Activated CD8-positive, alpha-beta memory T cell treated with anti-CD3 and anti-CD28 coated beads for 4 hours (primary cell): ENCODE measurements at regions not wholly inside any gene's neighbourhood (a gene's known extent, or its start where the extent isn't known, plus 50 kb on each side); places are given as distances from the start of the nearest gene placed in this dataset.
"Not testable (repeated sequence)": the region's sequence is repeated elsewhere in the genome, so short reads cannot be mapped to it uniquely, and the experiment has no call there.

Experiments used
- DNase-seq, 2 donors: peaks; one replicate each; pipeline ENCODE4 v3.0.0-alpha.2; 2020; ENCODE audit warnings: low read depth in 2 of 2

- no peak for DNase-seq
Measured at GRCh38 chr1:65020774-65021173, 54.4 kb upstream of the JAK1 start.

DNA sequence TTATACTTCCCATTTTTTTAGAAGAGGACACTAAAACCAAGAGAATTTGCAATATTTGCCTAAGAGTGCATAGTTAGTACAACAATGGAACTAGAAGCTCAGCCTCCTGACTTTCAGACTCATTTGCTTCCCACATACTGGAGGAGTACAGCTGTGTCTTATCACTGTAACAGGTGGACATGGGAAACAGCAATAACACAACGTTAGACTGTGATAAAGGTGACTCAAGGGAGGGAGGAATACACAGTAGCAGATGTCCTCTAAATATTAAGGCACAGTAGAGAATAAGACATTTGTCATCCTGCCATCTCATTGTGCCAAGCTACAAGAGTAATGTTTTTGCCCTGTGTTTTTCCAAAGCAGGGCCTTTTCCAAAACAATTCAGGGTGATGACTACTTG is 55.4 kb upstream of the JAK1 start:
- DNase-seq = no peak

DNA sequence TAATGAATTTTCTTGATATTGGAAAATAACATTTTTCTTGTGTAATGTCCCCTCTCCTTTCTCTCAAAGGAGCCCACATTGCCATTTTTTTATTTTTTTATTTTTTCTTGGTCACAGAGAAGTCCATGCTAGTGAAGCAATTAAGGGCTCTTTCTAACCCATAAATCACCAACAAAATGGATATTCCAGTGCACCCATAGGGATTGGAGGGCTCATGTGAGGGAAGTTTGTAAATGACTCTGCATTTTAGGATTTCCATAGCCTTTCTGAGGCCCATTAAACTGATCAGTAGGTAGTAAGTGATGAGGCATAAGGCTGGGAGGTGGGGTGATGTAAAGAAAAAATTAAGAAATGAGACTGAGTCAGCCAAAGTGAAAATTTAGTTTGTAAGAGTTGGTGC is 55.9 kb upstream of the JAK1 start:
- DNase-seq = no peak

GRCh38 chr1:65025794-65026193 is 59.4 kb upstream of the JAK1 start:
- DNase-seq = no peak

DNA sequence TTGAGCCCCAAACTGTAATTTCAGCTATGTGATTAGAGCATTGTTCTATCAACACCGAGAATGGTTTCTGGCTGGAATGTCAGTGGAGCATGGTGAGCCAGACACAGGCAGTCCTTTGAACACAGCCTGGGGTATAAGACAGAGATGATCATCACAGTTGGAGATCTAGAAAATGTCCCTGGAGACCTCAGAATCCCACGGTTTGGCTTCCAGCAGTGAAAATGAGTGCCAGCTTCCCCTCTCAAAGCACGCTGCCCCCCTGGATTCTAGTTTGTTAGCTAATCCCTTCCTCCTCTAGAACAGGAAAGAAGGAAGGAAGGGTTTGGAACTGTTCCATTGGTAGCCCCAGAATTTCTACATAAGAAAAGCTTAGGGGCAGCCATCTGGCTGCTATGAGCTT is 59.9 kb upstream of the JAK1 start:
- no peak for DNase-seq

DNA sequence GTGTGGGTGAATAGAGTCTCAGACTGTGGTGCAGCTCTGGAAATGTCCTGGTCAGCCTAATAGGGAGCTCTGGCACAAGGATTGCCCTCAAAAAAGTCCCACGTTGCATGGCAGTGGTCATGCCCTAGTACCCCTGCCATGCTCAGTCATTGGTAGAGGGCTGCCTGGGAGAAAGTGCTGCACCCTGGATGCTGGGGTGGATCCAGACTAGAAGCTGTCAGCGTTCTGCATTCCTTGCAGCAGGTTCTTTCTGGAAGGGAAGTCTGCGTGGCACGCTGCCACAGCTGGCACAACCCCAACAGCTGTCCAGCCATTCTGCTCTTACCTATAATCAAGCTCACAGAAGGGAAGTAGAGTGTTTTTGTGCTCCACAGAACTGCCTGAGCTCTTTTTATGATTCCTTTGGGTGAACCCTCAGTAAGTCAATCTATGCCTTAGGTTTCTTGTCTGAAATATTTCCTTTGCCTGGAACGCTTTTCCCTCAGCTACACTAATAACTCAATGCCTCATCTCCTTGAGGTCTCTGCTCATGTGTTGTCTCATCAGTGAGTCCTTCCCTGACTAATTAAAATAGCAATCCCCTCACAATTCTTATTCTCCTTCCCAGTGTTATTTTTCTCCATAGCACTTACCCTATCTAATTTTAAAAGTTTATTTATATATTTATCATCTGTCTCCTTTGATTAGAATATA is 61.5 kb upstream of the JAK1 start:
- no peak for DNase-seq

GRCh38 chr1:65029434-65029833 is 63.1 kb upstream of the JAK1 start:
- DNase-seq = not testable (repeated sequence)

- DNase-seq = not testable (repeated sequence)
Measured at GRCh38 chr1:65034879-65035278, 68.5 kb upstream of the JAK1 start.

DNA sequence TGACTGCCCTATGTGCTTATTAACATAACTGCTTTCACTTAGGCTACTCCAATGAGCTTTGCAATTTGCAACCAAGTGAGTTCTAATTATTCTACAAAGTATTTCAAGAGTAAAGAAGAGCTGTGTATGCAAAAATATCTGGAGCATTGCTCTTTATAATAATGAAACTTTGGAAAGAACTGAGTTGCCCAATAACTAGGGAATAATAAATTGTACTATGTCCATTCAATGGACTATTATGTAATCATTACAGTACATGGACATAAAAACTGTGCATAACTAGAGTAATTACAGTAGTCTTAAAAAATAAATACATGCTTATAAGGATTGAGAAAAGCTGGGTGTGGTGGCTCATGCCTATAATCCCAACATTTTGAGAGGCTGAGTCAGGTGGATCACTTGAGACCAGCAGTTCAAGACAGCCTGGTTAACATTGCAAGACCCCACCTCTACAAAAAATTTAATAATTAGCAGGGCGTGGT is 70.3 kb upstream of the JAK1 start:
- DNase-seq = no peak

DNA sequence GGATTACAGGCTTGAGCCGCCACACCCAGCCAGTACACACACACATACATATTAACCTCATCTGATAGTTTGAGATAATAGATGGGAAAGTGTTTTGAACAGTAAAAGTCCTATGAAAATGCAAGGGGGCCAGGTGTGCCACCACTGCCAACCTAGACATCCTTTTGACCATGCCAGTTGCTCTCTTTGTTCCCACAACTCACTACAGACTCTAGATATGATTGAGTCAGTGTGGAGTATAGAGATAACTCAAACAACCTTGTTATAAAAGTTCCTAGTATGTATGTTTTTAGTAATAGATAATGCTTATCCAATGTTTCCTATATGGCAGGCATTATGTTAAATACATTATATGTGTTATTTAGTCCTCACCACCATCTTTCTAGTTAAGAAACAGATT is 72.7 kb upstream of the JAK1 start:
- no peak for DNase-seq

- DNase-seq = no peak
Measured at GRCh38 chr1:65039508-65039907, 73.2 kb upstream of the JAK1 start.

DNA sequence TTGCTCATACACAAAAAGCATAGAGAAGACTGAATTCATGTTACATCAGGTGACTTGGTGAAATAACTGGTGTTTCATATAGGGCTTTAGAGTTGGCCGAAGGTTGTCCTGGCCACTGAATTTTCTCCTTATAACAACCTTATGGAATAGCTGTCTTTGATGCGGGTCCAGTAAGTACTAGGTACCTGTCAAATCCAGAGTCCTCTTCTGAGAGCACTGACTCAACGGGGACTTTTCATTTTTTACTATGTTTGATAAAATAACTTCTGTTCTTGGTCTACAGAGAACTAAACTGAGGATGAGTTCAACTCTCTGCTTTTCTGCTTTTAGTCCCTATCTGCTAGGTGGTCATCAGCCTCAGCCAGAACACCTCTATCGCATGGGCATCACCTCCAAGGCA is 76.1 kb upstream of the JAK1 start:
- DNase-seq = no peak

GRCh38 chr1:65044411-65044810 is 78.1 kb upstream of the JAK1 start:
- no peak for DNase-seq

DNA sequence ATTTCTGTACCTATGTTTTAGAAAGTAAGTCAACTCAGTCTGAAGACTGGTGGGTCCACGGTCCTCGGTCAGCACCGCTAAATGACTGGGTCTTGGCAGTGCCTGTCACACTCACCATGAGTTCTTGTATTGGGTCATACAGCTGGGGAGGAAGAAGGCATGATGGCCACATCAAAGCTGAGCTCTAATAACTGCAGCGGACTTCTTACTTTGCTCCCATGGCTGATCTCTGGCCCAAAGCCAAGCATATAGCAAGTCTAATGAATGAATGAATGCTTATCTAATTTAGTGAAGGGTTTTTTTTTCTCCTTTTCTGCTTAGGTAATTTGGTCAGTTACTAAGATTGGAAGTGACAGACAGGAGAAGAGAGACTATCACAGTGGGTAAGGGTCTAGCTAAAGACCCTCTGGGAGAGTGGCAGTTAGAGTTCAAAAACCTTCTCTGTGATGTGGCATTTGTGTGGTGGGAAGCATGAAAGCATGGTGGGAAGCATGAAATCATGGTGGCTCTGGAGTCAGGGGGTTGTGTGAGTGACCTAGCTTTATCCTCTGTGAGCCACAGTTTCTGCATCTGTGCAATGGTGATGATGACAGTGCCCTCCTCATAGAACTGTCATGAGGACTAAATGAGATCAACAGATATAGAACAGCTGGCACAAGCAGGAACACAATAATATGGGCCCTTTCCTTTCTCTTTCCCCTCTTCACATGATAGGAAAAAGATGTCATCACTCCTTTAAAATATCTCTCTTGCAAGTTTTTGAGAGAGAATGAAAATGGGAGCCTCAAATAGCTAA is 78.9 kb upstream of the JAK1 start:
- DNase-seq = no peak

DNA sequence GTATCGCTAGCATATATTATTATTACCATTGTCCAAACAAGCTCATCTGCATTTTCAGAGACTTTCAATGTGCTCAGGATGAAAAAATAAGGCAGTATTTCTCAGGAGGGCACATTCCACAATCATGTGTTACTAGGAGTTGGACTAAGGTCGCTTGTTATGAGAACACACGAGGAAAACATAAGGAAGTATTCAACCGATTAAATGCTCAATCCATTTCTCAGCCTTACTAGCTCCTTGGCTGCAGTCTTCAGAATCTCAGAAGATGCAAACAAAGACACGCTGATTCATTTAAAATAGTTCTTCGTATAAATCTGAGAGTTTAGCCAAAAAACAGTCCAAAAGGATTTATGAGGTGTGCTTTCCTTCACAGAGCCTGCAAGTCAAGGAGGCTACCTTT is 82.0 kb upstream of the JAK1 start:
- DNase-seq = no peak

- DNase-seq = no peak
Measured at GRCh38 chr1:65049941-65050713, 83.8 kb upstream of the JAK1 start.

GRCh38 chr1:65050735-65051134 is 84.4 kb upstream of the JAK1 start:
- DNase-seq = no peak

- no peak for DNase-seq
Measured at GRCh38 chr1:65054481-65054880, 88.1 kb upstream of the JAK1 start.

GRCh38 chr1:65055747-65056146 is 89.4 kb upstream of the JAK1 start:
- DNase-seq = no peak

DNA sequence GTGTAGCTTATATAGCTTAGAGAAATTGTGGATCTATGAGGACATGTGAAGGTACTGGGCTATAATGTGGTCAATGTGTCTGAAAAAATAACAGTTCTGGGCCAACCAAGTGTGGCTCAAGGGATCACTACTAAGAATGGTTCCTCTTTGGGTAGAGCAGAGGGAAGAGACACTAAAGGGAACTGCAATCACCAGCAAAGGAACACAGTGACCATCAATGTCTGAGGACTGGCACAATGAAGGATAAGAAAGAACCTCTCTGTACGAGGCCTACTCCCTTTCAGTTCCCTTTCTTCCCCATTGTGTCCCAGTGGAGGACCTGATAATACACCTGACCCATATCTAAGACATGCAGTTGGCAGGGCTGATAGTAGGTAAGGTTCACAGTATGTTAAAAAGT is 89.9 kb upstream of the JAK1 start:
- no peak for DNase-seq

- DNase-seq = no peak
Measured at GRCh38 chr1:65056866-65057265, 90.5 kb upstream of the JAK1 start.

DNA sequence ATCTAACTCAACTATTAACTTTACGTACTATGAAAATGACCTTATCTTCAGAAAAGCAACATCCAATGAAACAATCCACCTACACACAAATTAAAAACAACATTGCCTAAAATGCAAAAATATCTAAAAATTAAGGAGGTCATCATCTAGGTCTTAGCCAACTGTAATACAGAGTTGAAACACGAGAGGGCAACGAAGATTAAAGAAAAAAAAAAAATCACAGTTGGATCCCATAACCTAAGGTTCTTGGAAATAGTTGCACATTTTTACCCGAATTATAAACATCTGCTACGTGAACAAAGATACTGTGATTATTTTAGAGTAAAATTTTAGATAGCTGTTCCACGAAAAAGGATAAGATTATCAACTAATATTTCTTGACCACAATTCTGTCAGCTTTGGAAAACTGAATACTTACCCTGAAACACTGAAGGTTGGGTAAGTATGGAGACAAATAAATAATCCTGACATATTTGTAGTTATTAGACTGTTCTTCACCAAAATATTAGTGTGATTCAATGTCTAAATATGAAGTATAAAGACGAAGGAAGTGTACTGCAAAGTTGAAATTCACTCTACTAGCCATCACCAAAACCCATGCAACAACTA is 88.0 kb upstream of the AK4 start:
- no peak for DNase-seq
